Activated CD8-positive, alpha-beta memory T cell treated with anti-CD3 and anti-CD28 coated beads, Interleukin-2, amount 10 ng/mL, durations not matched to agents 7 days and 5 days (primary cell): ENCODE measurements at regions not wholly inside any gene's neighbourhood (a gene's known extent, or its start where the extent isn't known, plus 50 kb on each side); places are given as distances from the start of the nearest gene placed in this dataset.

Source experiments
- ATAC-seq: fragments of 150-1000 bp; cut with Tn5 transposase; one replicate; pipeline ENCODE4 v1.10.0; 2021; ENCODE audit warnings: moderate library complexity
- CTCF ChIA-PET: fragments of 350-600 bp; sonication (Branson Sonifier 250); formaldehyde crosslinking; loops from one replicate; lab custom pipeline; 2021; ENCODE audit warnings: antibody characterized with exemption; lab: Charles Lee
- DNase-seq: peaks from one replicate; pipeline ENCODE4 v3.0.0-alpha.2; 2020
- H3K27ac Mint-ChIP-seq: one replicate; pipeline ENCODE4 v1.8.0; 2021; ENCODE audit warnings: mild to moderate bottlenecking, mixed read lengths
- H3K27me3 Mint-ChIP-seq: one replicate; pipeline ENCODE4 v1.8.0; 2021; ENCODE audit warnings: mixed read lengths
- H3K36me3 Mint-ChIP-seq: one replicate; pipeline ENCODE4 v1.8.0; 2021; ENCODE audit warnings: mild to moderate bottlenecking, mixed read lengths
- H3K4me1 Mint-ChIP-seq: one replicate; pipeline ENCODE4 v1.8.0; 2021; ENCODE audit warnings: mixed read lengths
- H3K4me3 Mint-ChIP-seq: one replicate; pipeline ENCODE4 v1.8.0; 2021; ENCODE audit warnings: mild to moderate bottlenecking, moderate library complexity, mixed read lengths
- H3K9me3 Mint-ChIP-seq: one replicate; pipeline ENCODE4 v1.8.0; 2022; ENCODE audit warnings: low read depth, mixed read lengths

- H3K27ac Mint-ChIP-seq = no peak overlapping the region
- DNase-seq (no peak), ATAC-seq (no peak)
- H3K4me1 Mint-ChIP-seq = no peaks in the 10 kb centered on the region
- H3K36me3 Mint-ChIP-seq = no peaks in the 10 kb centered on the region
- CTCF ChIA-PET = no interaction called here
- H3K4me3 Mint-ChIP-seq = no peak overlapping the region
- no peaks in the 10 kb centered on the region for H3K9me3 Mint-ChIP-seq
- peaks cover 15% of the 10 kb centered on the region for H3K27me3 Mint-ChIP-seq
These were observed 117.4 kb upstream of the TLE3 start for GRCh38 chr15:70214941-70215635.

- ATAC-seq = no peak
- CTCF ChIA-PET = no interaction called here
- H3K27ac Mint-ChIP-seq = no peak overlapping the region
These were observed 116.6 kb upstream of the TLE3 start for GRCh38 chr15:70214276-70214675.

GRCh38 chr15:70213794-70214193 is 116.1 kb upstream of the TLE3 start:
- no peak for ATAC-seq
- no peak for DNase-seq
- H3K27ac Mint-ChIP-seq = no peak overlapping the region
- no peaks in the 10 kb centered on the region for H3K4me1 Mint-ChIP-seq
- no peak overlapping the region for H3K4me3 Mint-ChIP-seq
- H3K36me3 Mint-ChIP-seq = no peaks in the 10 kb centered on the region
- H3K9me3 Mint-ChIP-seq = no peaks in the 10 kb centered on the region
- CTCF ChIA-PET = no interaction called here
- H3K27me3 Mint-ChIP-seq = peaks cover 19% of the 10 kb centered on the region

More at GRCh38 chr15:70214276-70214675, 116.6 kb upstream of the TLE3 start:
- DNase-seq = no peak
- Mint-ChIP-seq H3K4me3 (no peak overlapping the region), H3K4me1 (no peaks in the 10 kb centered on the region), H3K9me3 (no peaks in the 10 kb centered on the region), H3K36me3 (no peaks in the 10 kb centered on the region), H3K27me3 (peaks cover 19% of the 10 kb centered on the region)

- no peaks in the 10 kb centered on the region for H3K36me3 Mint-ChIP-seq
- ATAC-seq = no peak
- H3K27me3 Mint-ChIP-seq = peaks cover 17% of the 10 kb centered on the region
- no peak overlapping the region for H3K27ac Mint-ChIP-seq
- no peak for DNase-seq
- no peaks in the 10 kb centered on the region for H3K4me1 Mint-ChIP-seq
- CTCF ChIA-PET = no interaction called here
- no peaks in the 10 kb centered on the region for H3K9me3 Mint-ChIP-seq
- no peak overlapping the region for H3K4me3 Mint-ChIP-seq
These were observed 115.2 kb upstream of the TLE3 start for GRCh38 chr15:70212963-70213315.

GRCh38 chr15:70212286-70212962 is 114.7 kb upstream of the TLE3 start:
- CTCF ChIA-PET = no interaction called here
- no peaks in the 10 kb centered on the region for H3K9me3 Mint-ChIP-seq
- H3K27ac Mint-ChIP-seq = no peak overlapping the region
- ATAC-seq (no peak), DNase-seq (no peak)
- H3K36me3 Mint-ChIP-seq = no peaks in the 10 kb centered on the region
- H3K4me3 Mint-ChIP-seq = no peak overlapping the region
- H3K4me1 Mint-ChIP-seq = no peaks in the 10 kb centered on the region
- H3K27me3 Mint-ChIP-seq = peaks cover 19% of the 10 kb centered on the region

- no peak for ATAC-seq
- Mint-ChIP-seq H3K4me1 (no peaks in the 10 kb centered on the region), H3K27ac (no peak overlapping the region), H3K36me3 (no peaks in the 10 kb centered on the region), H3K4me3 (no peak overlapping the region), H3K9me3 (no peaks in the 10 kb centered on the region), H3K27me3 (peaks cover 26% of the 10 kb centered on the region)
- CTCF ChIA-PET = interaction anchor here (0.8 kb wide), 1 partner anchor 17 kb away, joined by 3 read pairs; no protein-coding TSS in a partner anchor
- DNase-seq = no peak
These were observed 112.8 kb upstream of the TLE3 start for GRCh38 chr15:70210528-70210927.

- no peaks in the 10 kb centered on the region for H3K9me3 Mint-ChIP-seq
- peaks cover 28% of the 10 kb centered on the region for H3K27me3 Mint-ChIP-seq
- ATAC-seq (no peak), DNase-seq (no peak)
- H3K4me3 Mint-ChIP-seq = no peak overlapping the region
- no peaks in the 10 kb centered on the region for H3K36me3 Mint-ChIP-seq
- no peak overlapping the region for H3K27ac Mint-ChIP-seq
- CTCF ChIA-PET = no interaction called here
- no peaks in the 10 kb centered on the region for H3K4me1 Mint-ChIP-seq
These were observed 112.4 kb upstream of the TLE3 start for GRCh38 chr15:70210076-70210475.

- Mint-ChIP-seq H3K4me1 (no peaks in the 10 kb centered on the region), H3K4me3 (no peak overlapping the region), H3K27ac (no peak overlapping the region), H3K27me3 (peaks cover 28% of the 10 kb centered on the region), H3K36me3 (no peaks in the 10 kb centered on the region), H3K9me3 (no peaks in the 10 kb centered on the region)
- DNase-seq (no peak), ATAC-seq (no peak)
- CTCF ChIA-PET = no interaction called here
These were observed 111.8 kb upstream of the TLE3 start for GRCh38 chr15:70209499-70209898.

- no peak overlapping the region for H3K4me3 Mint-ChIP-seq
- no peak overlapping the region for H3K27ac Mint-ChIP-seq
- no peaks in the 10 kb centered on the region for H3K9me3 Mint-ChIP-seq
- no peak for DNase-seq
- CTCF ChIA-PET = no interaction called here
- H3K36me3 Mint-ChIP-seq = no peaks in the 10 kb centered on the region
- peaks cover 28% of the 10 kb centered on the region for H3K27me3 Mint-ChIP-seq
- H3K4me1 Mint-ChIP-seq = no peaks in the 10 kb centered on the region
- no peak for ATAC-seq
These were observed 110.6 kb upstream of the TLE3 start for GRCh38 chr15:70208332-70208731.

GRCh38 chr15:70206668-70207067 is 109.0 kb upstream of the TLE3 start:
- Mint-ChIP-seq H3K4me1 (no peaks in the 10 kb centered on the region), H3K36me3 (no peaks in the 10 kb centered on the region)

GRCh38 chr15:70204652-70205051 is 106.9 kb upstream of the TLE3 start:
- CTCF ChIA-PET = no interaction called here
- no peak overlapping the region for H3K27ac Mint-ChIP-seq
- no peaks in the 10 kb centered on the region for H3K4me1 Mint-ChIP-seq
- H3K9me3 Mint-ChIP-seq = no peaks in the 10 kb centered on the region
- DNase-seq (no peak), ATAC-seq (no peak)
- peaks cover 24% of the 10 kb centered on the region for H3K27me3 Mint-ChIP-seq
- no peaks in the 10 kb centered on the region for H3K36me3 Mint-ChIP-seq
- no peak overlapping the region for H3K4me3 Mint-ChIP-seq

More at GRCh38 chr15:70206668-70207067, 109.0 kb upstream of the TLE3 start:
- peaks cover 30% of the 10 kb centered on the region for H3K27me3 Mint-ChIP-seq
- no peak overlapping the region for H3K27ac Mint-ChIP-seq
- CTCF ChIA-PET = no interaction called here
- DNase-seq (no peak), ATAC-seq (no peak)
- no peak overlapping the region for H3K4me3 Mint-ChIP-seq
- no peaks in the 10 kb centered on the region for H3K9me3 Mint-ChIP-seq

- peaks cover 24% of the 10 kb centered on the region for H3K27me3 Mint-ChIP-seq
- no peaks in the 10 kb centered on the region for H3K4me1 Mint-ChIP-seq
- CTCF ChIA-PET = no interaction called here
- no peak overlapping the region for H3K4me3 Mint-ChIP-seq
- no peaks in the 10 kb centered on the region for H3K9me3 Mint-ChIP-seq
- H3K36me3 Mint-ChIP-seq = no peaks in the 10 kb centered on the region
- no peak overlapping the region for H3K27ac Mint-ChIP-seq
- ATAC-seq (no peak), DNase-seq (no peak)
These were observed 106.4 kb upstream of the TLE3 start for GRCh38 chr15:70203981-70204560.

GRCh38 chr15:70202756-70203155 is 105.0 kb upstream of the TLE3 start:
- CTCF ChIA-PET = no interaction called here
- ATAC-seq = no peak
- Mint-ChIP-seq H3K27me3 (peaks cover 22% of the 10 kb centered on the region), H3K4me3 (no peak overlapping the region), H3K4me1 (no peaks in the 10 kb centered on the region), H3K9me3 (no peaks in the 10 kb centered on the region), H3K36me3 (no peaks in the 10 kb centered on the region), H3K27ac (no peak overlapping the region)
- no peak for DNase-seq

GRCh38 chr15:70201425-70201775 is 103.7 kb upstream of the TLE3 start:
- CTCF ChIA-PET = no interaction called here
- peaks cover 19% of the 10 kb centered on the region for H3K27me3 Mint-ChIP-seq
- no peak overlapping the region for H3K27ac Mint-ChIP-seq
- no peaks in the 10 kb centered on the region for H3K9me3 Mint-ChIP-seq
- no peaks in the 10 kb centered on the region for H3K4me1 Mint-ChIP-seq
- DNase-seq (no peak), ATAC-seq (no peak)
- no peaks in the 10 kb centered on the region for H3K36me3 Mint-ChIP-seq
- H3K4me3 Mint-ChIP-seq = no peak overlapping the region
